ENCODE measurements at regions not wholly inside any gene's neighbourhood (a gene's known extent, or its start where the extent isn't known, plus 50 kb on each side); places are given as distances from the start of the nearest gene placed in this dataset.

GRCh38 chr11:80873310-80873999 is 1432.6 kb upstream of the TENM4 start:
- DNase-seq = no peak
- Histone ChIP-seq H3K4me2 (ENCODE audit: low read length) (no peak overlapping the region), H3K18ac (ENCODE audit: low read length) (no peak overlapping the region), H4K91ac (ENCODE audit: low read depth, low read length) (no peak overlapping the region), H3K27ac (ENCODE audit: low read depth, low read length) (no peak overlapping the region), H2AK5ac (ENCODE audit: low read length) (no peak overlapping the region), H3K4me1 (ENCODE audit: control insufficient read depth in 1 of 2, insufficient read depth in 2 of 2, low read length in 2 of 2) (no peaks in the 10 kb centered on the region), H4K8ac (ENCODE audit: low read depth, low read length) (no peak overlapping the region), H2BK12ac (ENCODE audit: low read length) (no peak overlapping the region), H3K4me3 (ENCODE audit: low read depth, low read length) (no peak overlapping the region), H3K14ac (ENCODE audit: low read length) (no peak overlapping the region), H4K12ac (ENCODE audit: low read depth, low read length) (no peak overlapping the region), H3K79me1 (ENCODE audit: low read length) (no peaks in the 10 kb centered on the region), H2AFZ (ENCODE audit: insufficient read depth, low read length, poor library complexity) (no peak overlapping the region), H2BK120ac (ENCODE audit: insufficient read depth, low read length, poor library complexity) (no peak overlapping the region), H3K36me3 (ENCODE audit: control insufficient read depth in 1 of 2, insufficient read depth in 2 of 2, low read length in 2 of 2) (no peaks in the 10 kb centered on the region), H3K9me3 (ENCODE audit: insufficient read depth, low read depth, low read length) (no peaks in the 10 kb centered on the region), H2BK5ac (ENCODE audit: low read depth, low read length, poor library complexity) (no peak overlapping the region), H3K27me3 (ENCODE audit: insufficient read depth, low read length) (no peaks in the 10 kb centered on the region), H3K23ac (ENCODE audit: low read length) (no peak overlapping the region), H3K4ac (ENCODE audit: low read depth, low read length) (no peak overlapping the region), H3K9ac (ENCODE audit: low read length) (no peak overlapping the region), H3K79me2 (ENCODE audit: control insufficient read depth, insufficient read depth, low read length, poor library complexity) (no peaks in the 10 kb centered on the region)
- WGBS (ENCODE audit: extremely low coverage, insufficient coverage, insufficient read length) = no CpG with 5 or more reads among the region's 6 CpGs

- Histone ChIP-seq H3K4me2 (ENCODE audit: low read length) (no peak overlapping the region), H2AK5ac (ENCODE audit: low read length) (no peak overlapping the region), H3K9ac (ENCODE audit: low read length) (no peak overlapping the region), H2BK120ac (ENCODE audit: insufficient read depth, low read length, poor library complexity) (no peak overlapping the region), H2BK12ac (ENCODE audit: low read length) (no peak overlapping the region), H3K23ac (ENCODE audit: low read length) (no peak overlapping the region), H3K9me3 (ENCODE audit: insufficient read depth, low read depth, low read length) (no peaks in the 10 kb centered on the region), H3K36me3 (ENCODE audit: control insufficient read depth in 1 of 2, insufficient read depth in 2 of 2, low read length in 2 of 2) (no peaks in the 10 kb centered on the region), H2AFZ (ENCODE audit: insufficient read depth, low read length, poor library complexity) (no peak overlapping the region), H3K14ac (ENCODE audit: low read length) (no peak overlapping the region), H3K79me1 (ENCODE audit: low read length) (no peaks in the 10 kb centered on the region), H3K27me3 (ENCODE audit: insufficient read depth, low read length) (no peaks in the 10 kb centered on the region), H3K27ac (ENCODE audit: low read depth, low read length) (no peak overlapping the region), H4K91ac (ENCODE audit: low read depth, low read length) (no peak overlapping the region), H3K4me1 (ENCODE audit: control insufficient read depth in 1 of 2, insufficient read depth in 2 of 2, low read length in 2 of 2) (no peaks in the 10 kb centered on the region), H3K4ac (ENCODE audit: low read depth, low read length) (no peak overlapping the region), H4K8ac (ENCODE audit: low read depth, low read length) (no peak overlapping the region), H3K4me3 (ENCODE audit: low read depth, low read length) (no peak overlapping the region), H3K79me2 (ENCODE audit: control insufficient read depth, insufficient read depth, low read length, poor library complexity) (no peaks in the 10 kb centered on the region), H4K12ac (ENCODE audit: low read depth, low read length) (no peak overlapping the region), H3K18ac (ENCODE audit: low read length) (no peak overlapping the region), H2BK5ac (ENCODE audit: low read depth, low read length, poor library complexity) (no peak overlapping the region)
- no peak for DNase-seq
These were observed 1431.4 kb upstream of the TENM4 start for GRCh38 chr11:80872116-80872728.

- Histone ChIP-seq H3K18ac (ENCODE audit: low read length) (no peak overlapping the region), H3K36me3 (ENCODE audit: control insufficient read depth in 1 of 2, insufficient read depth in 2 of 2, low read length in 2 of 2) (no peaks in the 10 kb centered on the region), H3K23ac (ENCODE audit: low read length) (no peak overlapping the region)
These were observed 1428.0 kb upstream of the TENM4 start for GRCh38 chr11:80868831-80869230.

GRCh38 chr11:80862011-80862410 is 1421.2 kb upstream of the TENM4 start:
- Histone ChIP-seq H3K18ac (ENCODE audit: low read length) (no peak overlapping the region), H3K14ac (ENCODE audit: low read length) (no peak overlapping the region), H2AFZ (ENCODE audit: insufficient read depth, low read length, poor library complexity) (no peak overlapping the region), H3K27me3 (ENCODE audit: insufficient read depth, low read length) (no peaks in the 10 kb centered on the region), H3K27ac (ENCODE audit: low read depth, low read length) (no peak overlapping the region), H3K4ac (ENCODE audit: low read depth, low read length) (no peak overlapping the region), H3K9me3 (ENCODE audit: insufficient read depth, low read depth, low read length) (no peaks in the 10 kb centered on the region), H4K12ac (ENCODE audit: low read depth, low read length) (no peak overlapping the region), H3K4me2 (ENCODE audit: low read length) (no peak overlapping the region), H4K91ac (ENCODE audit: low read depth, low read length) (no peak overlapping the region), H3K36me3 (ENCODE audit: control insufficient read depth in 1 of 2, insufficient read depth in 2 of 2, low read length in 2 of 2) (no peaks in the 10 kb centered on the region), H2BK5ac (ENCODE audit: low read depth, low read length, poor library complexity) (no peak overlapping the region), H3K4me3 (ENCODE audit: low read depth, low read length) (no peak overlapping the region), H3K9ac (ENCODE audit: low read length) (no peak overlapping the region), H4K8ac (ENCODE audit: low read depth, low read length) (no peak overlapping the region), H2AK5ac (ENCODE audit: low read length) (no peak overlapping the region), H2BK12ac (ENCODE audit: low read length) (no peak overlapping the region), H3K79me2 (ENCODE audit: control insufficient read depth, insufficient read depth, low read length, poor library complexity) (no peaks in the 10 kb centered on the region), H3K79me1 (ENCODE audit: low read length) (no peaks in the 10 kb centered on the region), H3K23ac (ENCODE audit: low read length) (no peak overlapping the region), H2BK120ac (ENCODE audit: insufficient read depth, low read length, poor library complexity) (no peak overlapping the region), H3K4me1 (ENCODE audit: control insufficient read depth in 1 of 2, insufficient read depth in 2 of 2, low read length in 2 of 2) (peaks cover 0 to 4% of the 10 kb centered on the region in 2 experiments)
- no peak for DNase-seq
- no CpG with 5 or more reads among the region's 5 CpGs for WGBS (ENCODE audit: extremely low coverage, insufficient coverage, insufficient read length)

More at GRCh38 chr11:80868831-80869230, 1428.0 kb upstream of the TENM4 start:
- Histone ChIP-seq H3K4me2 (ENCODE audit: low read length) (no peak overlapping the region), H4K12ac (ENCODE audit: low read depth, low read length) (no peak overlapping the region), H2AK5ac (ENCODE audit: low read length) (no peak overlapping the region), H2BK5ac (ENCODE audit: low read depth, low read length, poor library complexity) (no peak overlapping the region), H4K8ac (ENCODE audit: low read depth, low read length) (no peak overlapping the region), H3K4ac (ENCODE audit: low read depth, low read length) (no peak overlapping the region), H2BK12ac (ENCODE audit: low read length) (no peak overlapping the region), H2AFZ (ENCODE audit: insufficient read depth, low read length, poor library complexity) (no peak overlapping the region), H3K4me3 (ENCODE audit: low read depth, low read length) (no peak overlapping the region), H2BK120ac (ENCODE audit: insufficient read depth, low read length, poor library complexity) (no peak overlapping the region), H3K79me2 (ENCODE audit: control insufficient read depth, insufficient read depth, low read length, poor library complexity) (no peaks in the 10 kb centered on the region), H3K79me1 (ENCODE audit: low read length) (no peaks in the 10 kb centered on the region), H3K4me1 (ENCODE audit: control insufficient read depth in 1 of 2, insufficient read depth in 2 of 2, low read length in 2 of 2) (no peaks in the 10 kb centered on the region), H3K14ac (ENCODE audit: low read length) (no peak overlapping the region), H4K91ac (ENCODE audit: low read depth, low read length) (no peak overlapping the region), H3K9ac (ENCODE audit: low read length) (no peak overlapping the region), H3K27ac (ENCODE audit: low read depth, low read length) (no peak overlapping the region), H3K27me3 (ENCODE audit: insufficient read depth, low read length) (no peaks in the 10 kb centered on the region), H3K9me3 (ENCODE audit: insufficient read depth, low read depth, low read length) (no peaks in the 10 kb centered on the region)
- WGBS (ENCODE audit: extremely low coverage, insufficient coverage, insufficient read length) = no CpG with 5 or more reads among the region's 1 CpG
- no peak for DNase-seq

Measured in trophoblast cell (in vitro differentiated cells and primary cell).